ENCODE measurements at regions not wholly inside any gene's neighbourhood (a gene's known extent, or its start where the extent isn't known, plus 50 kb on each side); places are given as distances from the start of the nearest gene placed in this dataset.

- TF ChIP-seq PRDM2 (tag by site-specific recombination; IDR thresholded peaks at IDR 0.05; ENCODE audit: borderline replicate concordance) = no peak
- TF ChIP-seq RBAK (tag by site-specific recombination; IDR thresholded peaks at IDR 0.05) = no peak
- TF ChIP-seq ZSCAN4 (tag by site-specific recombination; IDR thresholded peaks at IDR 0.05) = no peak
- no peak for TF ChIP-seq ATF2 (tag by site-specific recombination; IDR thresholded peaks at IDR 0.05; ENCODE audit: low read depth)
- no peak for TF ChIP-seq ZNF133 (tag by site-specific recombination; IDR thresholded peaks at IDR 0.05)
- TF ChIP-seq ZNF530 (tag by site-specific recombination; IDR thresholded peaks at IDR 0.05; ENCODE audit: low read depth) = no peak
- peak; percentile 87; the same call in 1 of the 2 replicates for TF ChIP-seq ZNF521 (tag by site-specific recombination; IDR thresholded peaks at IDR 0.05)
- TF ChIP-seq SP3 (tag by site-specific recombination; IDR thresholded peaks at IDR 0.05) = no peak
- TF ChIP-seq BCL6B (tag by site-specific recombination; IDR thresholded peaks at IDR 0.05) = no peak
- TF ChIP-seq ZNF24 (tag by site-specific recombination; IDR thresholded peaks at IDR 0.05) = no peak
- no peak for TF ChIP-seq SALL2 (tag by site-specific recombination; IDR thresholded peaks at IDR 0.05; ENCODE audit: borderline replicate concordance)
- TF ChIP-seq ZNF664 (tag by site-specific recombination; IDR thresholded peaks at IDR 0.05) = no peak
- no peak for TF ChIP-seq ZNF621 (tag by site-specific recombination; IDR thresholded peaks at IDR 0.05)
- TF ChIP-seq ZNF514 (tag by site-specific recombination; IDR thresholded peaks at IDR 0.05) = no peak
- no peak for TF ChIP-seq KLF7 (tag by site-specific recombination; IDR thresholded peaks at IDR 0.05; ENCODE audit: borderline replicate concordance)
- TF ChIP-seq ZFHX2 (tag by site-specific recombination; conservative IDR thresholded peaks at IDR 0.05) = peak; percentile 100
- no peak for TF ChIP-seq ZXDB (tag by site-specific recombination; IDR thresholded peaks at IDR 0.05)
- TF ChIP-seq ZNF707 (tag by site-specific recombination; IDR thresholded peaks at IDR 0.05) = no peak
- TF ChIP-seq ZNF48 (tag by site-specific recombination; IDR thresholded peaks at IDR 0.05) = no peak
- TF ChIP-seq ZBTB17 (tag by site-specific recombination; IDR thresholded peaks at IDR 0.05) = peak; percentile 51; the same call in 1 of the 2 replicates
- TF ChIP-seq ZNF658 (tag by site-specific recombination; IDR thresholded peaks at IDR 0.05) = peak; percentile 37; the same call in 1 of the 2 replicates
- no peak for TF ChIP-seq ZNF704 (tag by site-specific recombination; IDR thresholded peaks at IDR 0.05)
- TF ChIP-seq ZNF266 (tag by site-specific recombination; IDR thresholded peaks at IDR 0.05; ENCODE audit: low read depth) = no peak
- TF ChIP-seq INSM2 (tag by site-specific recombination; IDR thresholded peaks at IDR 0.05) = 0 out of 2 replicates have a peak, but pooled peaks have one; percentile 72
- TF ChIP-seq ZBTB48 (tag by site-specific recombination; IDR thresholded peaks at IDR 0.05) = peak; percentile 57
Measured at GRCh38 chr1:223479718-223480425, 86.7 kb downstream of the CCDC185 start (continued).

All from HEK293 (cell line).